Neural cell (in vitro differentiated cells): ENCODE measurements at regions not wholly inside any gene's neighbourhood (a gene's known extent, or its start where the extent isn't known, plus 50 kb on each side); places are given as distances from the start of the nearest gene placed in this dataset.

ENCODE experiments used
- EP300 ChIP-seq: fragments of 450-650 bp; conservative IDR thresholded peaks from 2 replicates; pipeline ENCODE4 v1.6.1; 2014; ENCODE audit warnings: antibody characterized with exemption, mild to moderate bottlenecking, moderate library complexity; ENCODE audit not compliant: poor library complexity, severe bottlenecking
- EZH2 ChIP-seq: fragments of 200-600, 300-800 bp; shearing (Covaris generic), sonication (generic); IDR thresholded peaks from 2 replicates; pipeline ENCODE4 v1.6.1; 2014; ENCODE audit warnings: antibody characterized with exemption, low read length, borderline replicate concordance, mild to moderate bottlenecking; ENCODE audit not compliant: insufficient read depth, poor library complexity, severe bottlenecking
- MXI1 ChIP-seq: fragments of 450-650 bp; conservative IDR thresholded peaks from 2 replicates; pipeline ENCODE4 v1.6.1; 2014; ENCODE audit warnings: antibody characterized with exemption, mild to moderate bottlenecking; ENCODE audit not compliant: poor library complexity, severe bottlenecking
- POLR2AphosphoS5 ChIP-seq: IDR thresholded peaks from 2 replicates; pipeline ENCODE4 v1.6.1; 2012
- RAD21 ChIP-seq: fragments of 450-650 bp; conservative IDR thresholded peaks from 2 replicates; pipeline ENCODE4 v1.6.1; 2014; ENCODE audit warnings: antibody characterized with exemption, mild to moderate bottlenecking, moderate library complexity
- SMC3 ChIP-seq: fragments of 450-650 bp; conservative IDR thresholded peaks from 2 replicates; pipeline ENCODE4 v1.6.1; 2014; ENCODE audit warnings: antibody characterized with exemption, mild to moderate bottlenecking, moderate library complexity; ENCODE audit not compliant: poor library complexity
- TAF1 ChIP-seq: IDR thresholded peaks from 2 replicates; pipeline ENCODE4 v1.6.1; 2012; ENCODE audit warnings: low read depth
- TF ChIP-seq, protein P1 (sequence below): fragments of 450-650 bp; IDR thresholded peaks from 2 replicates; pipeline ENCODE4 v1.5.1; 2014; ENCODE audit warnings: antibody characterized with exemption, mild to moderate bottlenecking, moderate library complexity; ENCODE audit not compliant: poor library complexity, severe bottlenecking
- TF ChIP-seq, protein P2 (sequence below): IDR thresholded peaks from 2 replicates; pipeline ENCODE4 v1.6.1; 2012; ENCODE audit warnings: borderline replicate concordance

DNA sequence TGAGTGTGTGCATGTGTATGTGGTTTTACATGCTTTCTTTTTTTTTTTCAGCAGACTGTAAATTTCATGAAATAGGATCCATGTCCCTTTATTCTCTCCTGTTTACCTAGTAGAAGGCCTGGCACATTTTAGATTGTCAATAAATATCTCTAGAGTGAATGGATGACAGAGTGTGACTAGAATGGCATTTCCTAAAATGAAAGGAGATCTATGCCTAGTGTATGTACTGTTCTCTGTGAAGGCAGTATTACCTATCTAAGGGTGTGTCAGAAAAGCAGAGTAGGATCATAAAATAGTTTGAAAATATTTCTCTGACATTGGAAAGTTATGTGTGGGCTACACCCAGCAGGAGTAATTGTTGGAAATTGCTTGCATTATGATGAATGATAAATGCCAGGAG lies 1876.0 kb upstream of the C9orf72 start:
- TF ChIP-seq TAF1 (no peak), EZH2 (no peak), POLR2AphosphoS5 (no peak), EP300 (no peak), RAD21 (no peak), MXI1 (no peak), SMC3 (no peak)
- TF ChIP-seq, protein P1, sequence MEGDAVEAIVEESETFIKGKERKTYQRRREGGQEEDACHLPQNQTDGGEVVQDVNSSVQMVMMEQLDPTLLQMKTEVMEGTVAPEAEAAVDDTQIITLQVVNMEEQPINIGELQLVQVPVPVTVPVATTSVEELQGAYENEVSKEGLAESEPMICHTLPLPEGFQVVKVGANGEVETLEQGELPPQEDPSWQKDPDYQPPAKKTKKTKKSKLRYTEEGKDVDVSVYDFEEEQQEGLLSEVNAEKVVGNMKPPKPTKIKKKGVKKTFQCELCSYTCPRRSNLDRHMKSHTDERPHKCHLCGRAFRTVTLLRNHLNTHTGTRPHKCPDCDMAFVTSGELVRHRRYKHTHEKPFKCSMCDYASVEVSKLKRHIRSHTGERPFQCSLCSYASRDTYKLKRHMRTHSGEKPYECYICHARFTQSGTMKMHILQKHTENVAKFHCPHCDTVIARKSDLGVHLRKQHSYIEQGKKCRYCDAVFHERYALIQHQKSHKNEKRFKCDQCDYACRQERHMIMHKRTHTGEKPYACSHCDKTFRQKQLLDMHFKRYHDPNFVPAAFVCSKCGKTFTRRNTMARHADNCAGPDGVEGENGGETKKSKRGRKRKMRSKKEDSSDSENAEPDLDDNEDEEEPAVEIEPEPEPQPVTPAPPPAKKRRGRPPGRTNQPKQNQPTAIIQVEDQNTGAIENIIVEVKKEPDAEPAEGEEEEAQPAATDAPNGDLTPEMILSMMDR = no peak
- TF ChIP-seq, protein P2, sequence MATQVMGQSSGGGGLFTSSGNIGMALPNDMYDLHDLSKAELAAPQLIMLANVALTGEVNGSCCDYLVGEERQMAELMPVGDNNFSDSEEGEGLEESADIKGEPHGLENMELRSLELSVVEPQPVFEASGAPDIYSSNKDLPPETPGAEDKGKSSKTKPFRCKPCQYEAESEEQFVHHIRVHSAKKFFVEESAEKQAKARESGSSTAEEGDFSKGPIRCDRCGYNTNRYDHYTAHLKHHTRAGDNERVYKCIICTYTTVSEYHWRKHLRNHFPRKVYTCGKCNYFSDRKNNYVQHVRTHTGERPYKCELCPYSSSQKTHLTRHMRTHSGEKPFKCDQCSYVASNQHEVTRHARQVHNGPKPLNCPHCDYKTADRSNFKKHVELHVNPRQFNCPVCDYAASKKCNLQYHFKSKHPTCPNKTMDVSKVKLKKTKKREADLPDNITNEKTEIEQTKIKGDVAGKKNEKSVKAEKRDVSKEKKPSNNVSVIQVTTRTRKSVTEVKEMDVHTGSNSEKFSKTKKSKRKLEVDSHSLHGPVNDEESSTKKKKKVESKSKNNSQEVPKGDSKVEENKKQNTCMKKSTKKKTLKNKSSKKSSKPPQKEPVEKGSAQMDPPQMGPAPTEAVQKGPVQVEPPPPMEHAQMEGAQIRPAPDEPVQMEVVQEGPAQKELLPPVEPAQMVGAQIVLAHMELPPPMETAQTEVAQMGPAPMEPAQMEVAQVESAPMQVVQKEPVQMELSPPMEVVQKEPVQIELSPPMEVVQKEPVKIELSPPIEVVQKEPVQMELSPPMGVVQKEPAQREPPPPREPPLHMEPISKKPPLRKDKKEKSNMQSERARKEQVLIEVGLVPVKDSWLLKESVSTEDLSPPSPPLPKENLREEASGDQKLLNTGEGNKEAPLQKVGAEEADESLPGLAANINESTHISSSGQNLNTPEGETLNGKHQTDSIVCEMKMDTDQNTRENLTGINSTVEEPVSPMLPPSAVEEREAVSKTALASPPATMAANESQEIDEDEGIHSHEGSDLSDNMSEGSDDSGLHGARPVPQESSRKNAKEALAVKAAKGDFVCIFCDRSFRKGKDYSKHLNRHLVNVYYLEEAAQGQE = no peak
